ENCODE measurements at regions not wholly inside any gene's neighbourhood (a gene's known extent, or its start where the extent isn't known, plus 50 kb on each side); places are given as distances from the start of the nearest gene placed in this dataset.

DNA sequence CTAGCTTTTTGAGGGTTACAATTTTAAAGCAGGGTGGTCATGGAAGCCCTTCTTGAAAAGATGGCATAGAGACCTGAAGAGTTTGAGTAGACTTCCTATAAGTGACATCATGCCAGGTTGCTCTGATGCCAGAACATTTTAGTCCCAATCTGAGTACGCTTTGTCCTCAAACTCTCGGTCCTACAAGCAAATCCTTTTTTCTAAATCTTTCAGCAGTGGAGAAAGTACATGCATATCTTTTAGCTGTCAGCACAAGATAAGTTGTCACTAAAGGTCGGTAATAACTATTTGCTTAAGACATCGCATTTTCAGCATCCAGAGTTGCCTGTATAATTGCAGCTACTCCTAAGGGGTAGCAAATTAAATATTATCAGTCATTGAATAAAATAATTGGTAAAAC lies 140.4 kb downstream of the ATP6V1G3 start:
- TF ChIP-seq POLR2A (IDR thresholded peaks at IDR 0.05) (no peak), EP300 (IDR thresholded peaks at IDR 0.05) (no peak), POLR2AphosphoS5 (IDR thresholded peaks at IDR 0.05) (no peak)
- TF ChIP-seq, protein P1, sequence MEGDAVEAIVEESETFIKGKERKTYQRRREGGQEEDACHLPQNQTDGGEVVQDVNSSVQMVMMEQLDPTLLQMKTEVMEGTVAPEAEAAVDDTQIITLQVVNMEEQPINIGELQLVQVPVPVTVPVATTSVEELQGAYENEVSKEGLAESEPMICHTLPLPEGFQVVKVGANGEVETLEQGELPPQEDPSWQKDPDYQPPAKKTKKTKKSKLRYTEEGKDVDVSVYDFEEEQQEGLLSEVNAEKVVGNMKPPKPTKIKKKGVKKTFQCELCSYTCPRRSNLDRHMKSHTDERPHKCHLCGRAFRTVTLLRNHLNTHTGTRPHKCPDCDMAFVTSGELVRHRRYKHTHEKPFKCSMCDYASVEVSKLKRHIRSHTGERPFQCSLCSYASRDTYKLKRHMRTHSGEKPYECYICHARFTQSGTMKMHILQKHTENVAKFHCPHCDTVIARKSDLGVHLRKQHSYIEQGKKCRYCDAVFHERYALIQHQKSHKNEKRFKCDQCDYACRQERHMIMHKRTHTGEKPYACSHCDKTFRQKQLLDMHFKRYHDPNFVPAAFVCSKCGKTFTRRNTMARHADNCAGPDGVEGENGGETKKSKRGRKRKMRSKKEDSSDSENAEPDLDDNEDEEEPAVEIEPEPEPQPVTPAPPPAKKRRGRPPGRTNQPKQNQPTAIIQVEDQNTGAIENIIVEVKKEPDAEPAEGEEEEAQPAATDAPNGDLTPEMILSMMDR (IDR thresholded peaks at IDR 0.05) = no peak
